ENCODE measurements at regions not wholly inside any gene's neighbourhood (a gene's known extent, or its start where the extent isn't known, plus 50 kb on each side); places are given as distances from the start of the nearest gene placed in this dataset.
"Not testable (repeated sequence)": the region's sequence is repeated elsewhere in the genome, so short reads cannot be mapped to it uniquely, and the experiment has no call there.

- intact Hi-C loops (cut with DNase I; ENCODE audit: low total_unique reads): no loop called here
- Histone ChIP-seq H3K36me3 (no peaks in the 10 kb centered on the region), H3K4me1 (no peaks in the 10 kb centered on the region), H3K9me3 (no peaks in the 10 kb centered on the region), H3K4me3 (no peak overlapping the region), H3K27ac (no peak overlapping the region), H3K27me3 (replicated peaks in 1 of 7) (no peaks in the 10 kb centered on the region)
- 50 to 58% (median 52%) methylated on average over 1 of the region's 1 CpG for WGBS, 5 donors
- TF ChIP-seq, protein P1, sequence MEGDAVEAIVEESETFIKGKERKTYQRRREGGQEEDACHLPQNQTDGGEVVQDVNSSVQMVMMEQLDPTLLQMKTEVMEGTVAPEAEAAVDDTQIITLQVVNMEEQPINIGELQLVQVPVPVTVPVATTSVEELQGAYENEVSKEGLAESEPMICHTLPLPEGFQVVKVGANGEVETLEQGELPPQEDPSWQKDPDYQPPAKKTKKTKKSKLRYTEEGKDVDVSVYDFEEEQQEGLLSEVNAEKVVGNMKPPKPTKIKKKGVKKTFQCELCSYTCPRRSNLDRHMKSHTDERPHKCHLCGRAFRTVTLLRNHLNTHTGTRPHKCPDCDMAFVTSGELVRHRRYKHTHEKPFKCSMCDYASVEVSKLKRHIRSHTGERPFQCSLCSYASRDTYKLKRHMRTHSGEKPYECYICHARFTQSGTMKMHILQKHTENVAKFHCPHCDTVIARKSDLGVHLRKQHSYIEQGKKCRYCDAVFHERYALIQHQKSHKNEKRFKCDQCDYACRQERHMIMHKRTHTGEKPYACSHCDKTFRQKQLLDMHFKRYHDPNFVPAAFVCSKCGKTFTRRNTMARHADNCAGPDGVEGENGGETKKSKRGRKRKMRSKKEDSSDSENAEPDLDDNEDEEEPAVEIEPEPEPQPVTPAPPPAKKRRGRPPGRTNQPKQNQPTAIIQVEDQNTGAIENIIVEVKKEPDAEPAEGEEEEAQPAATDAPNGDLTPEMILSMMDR (IDR thresholded peaks at IDR 0.05 in 8 of 11, conservative IDR thresholded peaks at IDR 0.05 in 3 of 11): no peak
- no peak for TF ChIP-seq POLR2AphosphoS5 (IDR thresholded peaks at IDR 0.05)
- TF ChIP-seq POLR2A (IDR thresholded peaks at IDR 0.05): no peak
- DNase-seq: no peak
Observed at GRCh38 chr3:20999661-21000060, 751.3 kb downstream of the ZNF385D start.

DNA sequence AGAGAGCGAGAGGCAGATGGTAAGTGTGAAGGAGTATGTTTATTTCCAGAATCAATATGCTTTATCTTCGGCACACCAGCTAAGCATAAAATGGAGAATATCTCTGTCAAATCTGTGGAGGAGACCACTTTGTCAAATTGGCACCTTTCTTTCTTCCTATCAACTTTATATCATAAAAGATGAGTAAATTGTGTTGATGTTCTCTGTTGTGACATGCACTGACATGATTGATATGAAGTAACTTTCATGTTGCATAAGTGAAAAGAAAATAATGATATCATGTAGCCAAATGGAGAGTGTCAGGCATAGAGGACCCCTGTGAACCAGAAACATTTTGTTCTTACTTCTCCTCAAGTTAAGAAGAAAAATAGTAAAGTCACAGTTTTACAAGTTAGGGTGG lies 753.8 kb downstream of the ZNF385D start:
- Histone ChIP-seq H3K4me3 (no peak overlapping the region), H3K36me3 (no peaks in the 10 kb centered on the region), H3K9me3 (no peaks in the 10 kb centered on the region), H3K27me3 (replicated peaks in 1 of 7) (no peaks in the 10 kb centered on the region), H3K4me1 (no peaks in the 10 kb centered on the region), H3K27ac (no peak overlapping the region)
- TF ChIP-seq POLR2AphosphoS5 (IDR thresholded peaks at IDR 0.05) (no peak), POLR2A (IDR thresholded peaks at IDR 0.05) (no peak)
- TF ChIP-seq, protein P1 (IDR thresholded peaks at IDR 0.05 in 8 of 11, conservative IDR thresholded peaks at IDR 0.05 in 3 of 11): no peak
- DNase-seq: no peak
- 76 to 92% (median 81%) methylated on average over 2 of the region's 2 CpGs for WGBS, 5 donors
- intact Hi-C loops (cut with DNase I; ENCODE audit: low total_unique reads): no loop called here

GRCh38 chr3:20990896-20991295 lies 760.1 kb downstream of the ZNF385D start:
- WGBS, 5 donors: 38 to 53% (median 50%) methylated on average over 1 of the region's 1 CpG
- no peaks in the 10 kb centered on the region for H3K36me3 ChIP-seq
- intact Hi-C loops (cut with DNase I; ENCODE audit: low total_unique reads): no loop called here

GRCh38 chr3:20989653-20990052 lies 761.4 kb downstream of the ZNF385D start:
- intact Hi-C loops (cut with DNase I; ENCODE audit: low total_unique reads); DNase-seq; H3K27me3 ChIP-seq (replicated peaks in 1 of 7); H3K27ac ChIP-seq; H3K4me1 ChIP-seq; H3K4me3 ChIP-seq; H3K36me3 ChIP-seq; H3K9me3 ChIP-seq: not testable (repeated sequence)

More at GRCh38 chr3:20990896-20991295, 760.1 kb downstream of the ZNF385D start:
- no peak overlapping the region for H3K4me3 ChIP-seq
- no peaks in the 10 kb centered on the region for H3K4me1 ChIP-seq
- H3K27me3 ChIP-seq (replicated peaks in 1 of 7): no peaks in the 10 kb centered on the region
- H3K9me3 ChIP-seq: peaks cover 0 to 8% (median 0%) of the 10 kb centered on the region in 8 donors
- DNase-seq: no peak
- H3K27ac ChIP-seq: no peak overlapping the region
- TF ChIP-seq, protein P1 (IDR thresholded peaks at IDR 0.05 in 8 of 11, conservative IDR thresholded peaks at IDR 0.05 in 3 of 11): no peak
- TF ChIP-seq POLR2A (IDR thresholded peaks at IDR 0.05) (no peak), POLR2AphosphoS5 (IDR thresholded peaks at IDR 0.05) (no peak)

DNA sequence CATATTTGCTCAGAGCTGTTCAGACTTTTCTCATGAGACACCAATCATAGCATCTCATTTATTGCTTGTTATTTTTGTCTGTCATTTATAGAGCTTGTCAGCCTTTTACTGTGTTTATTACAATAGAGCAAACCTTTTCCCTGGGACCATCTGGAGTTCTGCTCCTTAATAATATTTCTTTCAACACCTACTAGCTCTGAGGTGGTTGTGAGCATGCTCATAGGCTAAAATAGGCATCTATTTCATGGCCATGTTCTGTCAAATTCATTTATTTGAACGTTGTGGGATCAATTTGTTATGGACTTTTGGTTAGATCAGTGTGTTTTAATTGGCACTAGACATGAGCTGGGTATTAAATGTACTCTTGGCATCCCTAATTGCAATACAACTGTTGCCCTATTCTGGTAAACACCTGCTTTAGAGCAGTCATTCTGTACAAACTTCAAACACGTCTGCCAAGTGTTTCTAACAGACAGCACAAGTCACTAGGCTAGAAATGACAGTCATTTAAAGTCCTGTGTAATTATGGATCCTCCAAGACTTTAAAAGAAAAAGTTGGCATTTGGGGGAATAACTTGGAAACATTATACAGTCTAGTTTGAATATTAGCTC lies 766.3 kb downstream of the ZNF385D start:
- no peaks in the 10 kb centered on the region for H3K27me3 ChIP-seq (replicated peaks in 1 of 7)
- TF ChIP-seq POLR2A (IDR thresholded peaks at IDR 0.05): no peak
- no peak for TF ChIP-seq POLR2AphosphoS5 (IDR thresholded peaks at IDR 0.05)
- TF ChIP-seq, protein P1 (IDR thresholded peaks at IDR 0.05 in 8 of 11, conservative IDR thresholded peaks at IDR 0.05 in 3 of 11): no peak

More for the DNA sequence above, 766.3 kb downstream of the ZNF385D start:
- H3K9me3 ChIP-seq: peaks cover 0 to 2% (median 0%) of the 10 kb centered on the region in 8 donors
- 37 to 59% (median 45%) methylated on average over 2 of the region's 2 CpGs for WGBS, 5 donors
- no peaks in the 10 kb centered on the region for H3K4me1 ChIP-seq
- no peak for DNase-seq
- no peak overlapping the region for H3K27ac ChIP-seq
- H3K36me3 ChIP-seq: no peaks in the 10 kb centered on the region
- H3K4me3 ChIP-seq: no peak overlapping the region
- intact Hi-C loops (cut with DNase I; ENCODE audit: low total_unique reads): no loop called here

Data from spleen (tissue), 11 donors.